ENCODE measurements at regions not wholly inside any gene's neighbourhood (a gene's known extent, or its start where the extent isn't known, plus 50 kb on each side); places are given as distances from the start of the nearest gene placed in this dataset.

GRCh38 chr2:8549942-8550341, 131.9 kb upstream of the ID2 start:
- TF ChIP-seq POLR2A (IDR thresholded peaks at IDR 0.05) = no peak
- no peak for TF ChIP-seq CTCF (IDR thresholded peaks at IDR 0.05)
- no peak overlapping the region for H3K4me3 ChIP-seq
- H3K36me3 ChIP-seq (replicated peaks in 1 of 2) = no peaks in the 10 kb centered on the region
- H3K4me1 ChIP-seq (replicated peaks in 1 of 2) = no peaks in the 10 kb centered on the region
- intact Hi-C loops (cut with DNase I) = no loop called here
- WGBS, 4 donors = 90 to 96% (median 93%) methylated on average over 4 of the region's 4 CpGs
- peak in 1 of 7 donors; percentile 17 for DNase-seq
- no peaks in the 10 kb centered on the region for H3K27me3 ChIP-seq
- H3K27ac ChIP-seq = no peak overlapping the region
- H3K9me3 ChIP-seq (replicated peaks in 1 of 3) = no peaks in the 10 kb centered on the region

GRCh38 chr2:8550481-8550880, 131.4 kb upstream of the ID2 start:
- Histone ChIP-seq H3K36me3 (replicated peaks in 1 of 2) (no peaks in the 10 kb centered on the region), H3K4me1 (replicated peaks in 1 of 2) (no peaks in the 10 kb centered on the region), H3K27me3 (no peaks in the 10 kb centered on the region), H3K27ac (no peak overlapping the region), H3K9me3 (replicated peaks in 1 of 3) (no peaks in the 10 kb centered on the region), H3K4me3 (no peak overlapping the region)
- TF ChIP-seq POLR2A (IDR thresholded peaks at IDR 0.05) (no peak), CTCF (IDR thresholded peaks at IDR 0.05) (no peak)
- 89 to 95% (median 92%) methylated on average over 5 to 10 of the region's 10 CpGs for WGBS, 4 donors
- intact Hi-C loops (cut with DNase I) = no loop called here
- peak in 2 of 7 donors; percentile 10 to 43 for DNase-seq

DNA sequence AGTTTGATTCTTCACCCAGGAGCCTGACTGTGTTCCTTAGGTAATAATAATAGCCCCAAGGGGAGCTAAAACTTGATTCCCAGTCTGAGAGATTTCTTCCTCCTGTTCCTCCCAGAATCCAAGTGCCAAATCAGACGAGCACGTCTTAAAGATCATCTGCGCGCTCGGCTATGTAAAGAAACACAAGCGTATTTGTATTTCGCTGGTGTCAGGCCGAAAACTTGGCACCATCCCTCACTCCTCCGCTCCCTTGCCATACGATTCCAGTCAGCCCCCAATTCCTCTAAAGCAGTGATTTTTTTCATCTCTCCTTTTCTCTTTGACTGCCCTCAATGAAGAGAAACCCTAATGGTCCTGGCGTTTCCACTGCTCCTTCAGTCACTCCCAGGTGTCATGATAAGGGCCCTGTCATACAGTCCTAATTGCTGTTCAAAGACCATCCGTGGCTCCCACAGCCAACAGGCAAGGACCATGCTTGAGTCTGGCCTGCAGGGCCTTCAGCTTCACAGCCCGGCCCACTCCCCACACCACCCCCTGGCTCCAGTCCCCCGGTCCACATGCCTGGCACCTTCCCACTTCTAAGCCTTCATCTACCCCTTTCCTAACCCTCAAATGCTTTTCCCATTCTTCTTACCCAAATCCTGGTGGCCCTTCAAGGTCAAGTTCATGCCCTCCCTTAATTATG, 130.8 kb upstream of the ID2 start:
- Histone ChIP-seq H3K27me3 (no peaks in the 10 kb centered on the region), H3K36me3 (replicated peaks in 1 of 2) (no peaks in the 10 kb centered on the region), H3K9me3 (replicated peaks in 1 of 3) (no peaks in the 10 kb centered on the region), H3K4me1 (replicated peaks in 1 of 2) (no peaks in the 10 kb centered on the region), H3K4me3 (no peak overlapping the region), H3K27ac (no peak overlapping the region)
- 88 to 91% (median 90%) methylated on average over 14 of the region's 14 CpGs for WGBS, 4 donors
- DNase-seq = peak in 2 of 7 donors; percentile 15 to 23
- no peak for TF ChIP-seq POLR2A (IDR thresholded peaks at IDR 0.05)
- no peak for TF ChIP-seq CTCF (IDR thresholded peaks at IDR 0.05)
- intact Hi-C loops (cut with DNase I) = no loop called here

- H3K9me3 ChIP-seq (replicated peaks in 1 of 3) = no peaks in the 10 kb centered on the region
- H3K36me3 ChIP-seq (replicated peaks in 1 of 2) = no peaks in the 10 kb centered on the region
- H3K27ac ChIP-seq = no peak overlapping the region
- no peaks in the 10 kb centered on the region for H3K4me1 ChIP-seq (replicated peaks in 1 of 2)
- TF ChIP-seq CTCF (IDR thresholded peaks at IDR 0.05) (no peak), POLR2A (IDR thresholded peaks at IDR 0.05) (no peak)
- WGBS, 4 donors = 69 to 73% (median 71%) methylated on average over 8 of the region's 8 CpGs
- H3K27me3 ChIP-seq = no peaks in the 10 kb centered on the region
- no peak overlapping the region for H3K4me3 ChIP-seq
- DNase-seq = peak in 6 of 7 donors; percentile 14 to 50 (median 38)
- intact Hi-C loops (cut with DNase I) = no loop called here
These were observed 130.2 kb upstream of the ID2 start for GRCh38 chr2:8551622-8552074.

Measured in adrenal gland (tissue), 9 donors.